ENCODE measurements at regions not wholly inside any gene's neighbourhood (a gene's known extent, or its start where the extent isn't known, plus 50 kb on each side); places are given as distances from the start of the nearest gene placed in this dataset.
"Not testable (repeated sequence)": the region's sequence is repeated elsewhere in the genome, so short reads cannot be mapped to it uniquely, and the experiment has no call there.

- Histone ChIP-seq H3K4me2 (ENCODE audit: low read length) (peak overlapping the region; percentile 55), H4K20me1 (ENCODE audit: insufficient read depth, low read length) (no peaks in the 10 kb centered on the region), H3K4me3 (ENCODE audit: low read depth, low read length, poor library complexity, severe bottlenecking) (peak overlapping the region; percentile 16), H2AFZ (ENCODE audit: low read length) (peak overlapping the region; percentile 88; the same call in 1 of the 2 replicates), H3K9me2 (ENCODE audit: low read depth, low read length) (no peaks in the 10 kb centered on the region), H3K9ac (ENCODE audit: low read length) (peak overlapping the region; percentile 24; the same call in 1 of the 2 replicates), H3K27ac (ENCODE audit: low read depth, low read length, poor library complexity, severe bottlenecking) (peak overlapping the region; percentile 72), H3F3A (ENCODE audit: insufficient read depth, low read length) (no peaks in the 10 kb centered on the region), H3K36me3 (ENCODE audit: insufficient read depth, low read length) (no peaks in the 10 kb centered on the region), H3K9me3 (ENCODE audit: low read length) (no peaks in the 10 kb centered on the region), H3K27me3 (ENCODE audit: insufficient read depth, low read length) (no peaks in the 10 kb centered on the region), H3K4me1 (ENCODE audit: insufficient read depth, low read length, severe bottlenecking) (peaks cover 48% of the 10 kb centered on the region), H3K79me2 (ENCODE audit: insufficient read depth, low read length) (no peaks in the 10 kb centered on the region)
- TF ChIP-seq CTCF (IDR thresholded peaks at IDR 0.05; ENCODE audit: low read length) (peak; percentile 27), EZH2 (IDR thresholded peaks at IDR 0.05; ENCODE audit: borderline replicate concordance, low read length) (no peak)
Measured at GRCh38 chr5:91311697-91312501, 71.2 kb downstream of the ARRDC3 start.

- Histone ChIP-seq H4K20me1 (ENCODE audit: insufficient read depth, low read length) (no peaks in the 10 kb centered on the region), H3K79me2 (ENCODE audit: insufficient read depth, low read length) (no peaks in the 10 kb centered on the region), H2AFZ (ENCODE audit: low read length) (peak overlapping the region; percentile 88; the same call in 1 of the 2 replicates), H3K9ac (ENCODE audit: low read length) (peak overlapping the region; percentile 24; the same call in 1 of the 2 replicates), H3K36me3 (ENCODE audit: insufficient read depth, low read length) (no peaks in the 10 kb centered on the region), H3K4me1 (ENCODE audit: insufficient read depth, low read length, severe bottlenecking) (peaks cover 48% of the 10 kb centered on the region), H3K9me3 (ENCODE audit: low read length) (no peaks in the 10 kb centered on the region), H3F3A (ENCODE audit: insufficient read depth, low read length) (no peaks in the 10 kb centered on the region), H3K4me3 (ENCODE audit: low read depth, low read length, poor library complexity, severe bottlenecking) (peak overlapping the region; percentile 16), H3K27ac (ENCODE audit: low read depth, low read length, poor library complexity, severe bottlenecking) (peak overlapping the region; percentile 72), H3K9me2 (ENCODE audit: low read depth, low read length) (no peaks in the 10 kb centered on the region), H3K27me3 (ENCODE audit: insufficient read depth, low read length) (no peaks in the 10 kb centered on the region), H3K4me2 (ENCODE audit: low read length) (peak overlapping the region; percentile 55)
- no peak for TF ChIP-seq EZH2 (IDR thresholded peaks at IDR 0.05; ENCODE audit: borderline replicate concordance, low read length)
- no peak for TF ChIP-seq CTCF (IDR thresholded peaks at IDR 0.05; ENCODE audit: low read length)
Measured at GRCh38 chr5:91311168-91311696, 71.9 kb downstream of the ARRDC3 start.

- peaks cover 23% of the 10 kb centered on the region for H3K4me1 ChIP-seq (ENCODE audit: insufficient read depth, low read length, severe bottlenecking)
- H3K36me3 ChIP-seq (ENCODE audit: insufficient read depth, low read length); H3K27me3 ChIP-seq (ENCODE audit: insufficient read depth, low read length): not testable (repeated sequence)
Measured at GRCh38 chr5:91308157-91308556, 75.0 kb downstream of the ARRDC3 start.

More at GRCh38 chr5:91308157-91308556, 75.0 kb downstream of the ARRDC3 start:
- H3K4me3 ChIP-seq (ENCODE audit: low read depth, low read length, poor library complexity, severe bottlenecking); H3K9me2 ChIP-seq (ENCODE audit: low read depth, low read length); H3K79me2 ChIP-seq (ENCODE audit: insufficient read depth, low read length); H3K27ac ChIP-seq (ENCODE audit: low read depth, low read length, poor library complexity, severe bottlenecking); H3F3A ChIP-seq (ENCODE audit: insufficient read depth, low read length); H3K4me2 ChIP-seq (ENCODE audit: low read length); H4K20me1 ChIP-seq (ENCODE audit: insufficient read depth, low read length); H3K9ac ChIP-seq (ENCODE audit: low read length); H2AFZ ChIP-seq (ENCODE audit: low read length); H3K9me3 ChIP-seq (ENCODE audit: low read length): not testable (repeated sequence)

Measured in OCI-LY1 (cell line).